ENCODE measurements at regions not wholly inside any gene's neighbourhood (a gene's known extent, or its start where the extent isn't known, plus 50 kb on each side); places are given as distances from the start of the nearest gene placed in this dataset.

DNA sequence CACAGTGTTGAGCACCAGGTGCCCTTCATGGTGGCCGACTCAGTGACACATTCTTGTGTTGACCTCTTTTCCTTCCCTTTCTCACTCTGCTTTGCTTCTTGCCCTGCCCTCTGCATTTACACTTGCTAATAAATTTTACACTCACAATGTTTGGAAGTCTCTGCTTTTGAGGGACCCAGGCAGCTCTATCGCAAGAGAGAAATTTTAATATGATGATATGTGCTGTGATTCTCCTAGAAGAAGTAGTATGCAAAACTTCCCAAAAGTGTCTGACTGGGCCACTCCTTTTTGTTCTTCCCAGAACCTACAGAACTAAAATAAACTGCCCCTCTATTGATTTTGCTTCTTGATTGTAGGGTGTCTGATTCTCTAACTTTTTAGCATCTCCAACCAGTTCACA is 135.0 kb downstream of the IRS1 start:
- TF ChIP-seq POLR2A (IDR thresholded peaks at IDR 0.05), result no peak
- TF ChIP-seq, protein P1, sequence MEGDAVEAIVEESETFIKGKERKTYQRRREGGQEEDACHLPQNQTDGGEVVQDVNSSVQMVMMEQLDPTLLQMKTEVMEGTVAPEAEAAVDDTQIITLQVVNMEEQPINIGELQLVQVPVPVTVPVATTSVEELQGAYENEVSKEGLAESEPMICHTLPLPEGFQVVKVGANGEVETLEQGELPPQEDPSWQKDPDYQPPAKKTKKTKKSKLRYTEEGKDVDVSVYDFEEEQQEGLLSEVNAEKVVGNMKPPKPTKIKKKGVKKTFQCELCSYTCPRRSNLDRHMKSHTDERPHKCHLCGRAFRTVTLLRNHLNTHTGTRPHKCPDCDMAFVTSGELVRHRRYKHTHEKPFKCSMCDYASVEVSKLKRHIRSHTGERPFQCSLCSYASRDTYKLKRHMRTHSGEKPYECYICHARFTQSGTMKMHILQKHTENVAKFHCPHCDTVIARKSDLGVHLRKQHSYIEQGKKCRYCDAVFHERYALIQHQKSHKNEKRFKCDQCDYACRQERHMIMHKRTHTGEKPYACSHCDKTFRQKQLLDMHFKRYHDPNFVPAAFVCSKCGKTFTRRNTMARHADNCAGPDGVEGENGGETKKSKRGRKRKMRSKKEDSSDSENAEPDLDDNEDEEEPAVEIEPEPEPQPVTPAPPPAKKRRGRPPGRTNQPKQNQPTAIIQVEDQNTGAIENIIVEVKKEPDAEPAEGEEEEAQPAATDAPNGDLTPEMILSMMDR (IDR thresholded peaks at IDR 0.05), result no peak
- no peaks in the 10 kb centered on the region for H3K9me3 ChIP-seq (replicated peaks in 1 of 3)
- H3K4me3 ChIP-seq, result no peak overlapping the region
- intact Hi-C loops (cut with DNase I), result loop anchor here in 1 of 2 donors (10.0 kb wide), 1 partner anchor 130 kb away; the partner anchor contains the start of gene IRS1
- WGBS, 4 donors, result 70 to 80% (median 75%) methylated on average over 2 of the region's 2 CpGs
- no peak for DNase-seq
- no peak overlapping the region for H3K27ac ChIP-seq
- H3K27me3 ChIP-seq, result no peaks in the 10 kb centered on the region
- no peaks in the 10 kb centered on the region for H3K36me3 ChIP-seq (replicated peaks in 1 of 2)
- peaks cover 11 to 13% of the 10 kb centered on the region in 2 donors for H3K4me1 ChIP-seq (replicated peaks in 1 of 2)

DNA sequence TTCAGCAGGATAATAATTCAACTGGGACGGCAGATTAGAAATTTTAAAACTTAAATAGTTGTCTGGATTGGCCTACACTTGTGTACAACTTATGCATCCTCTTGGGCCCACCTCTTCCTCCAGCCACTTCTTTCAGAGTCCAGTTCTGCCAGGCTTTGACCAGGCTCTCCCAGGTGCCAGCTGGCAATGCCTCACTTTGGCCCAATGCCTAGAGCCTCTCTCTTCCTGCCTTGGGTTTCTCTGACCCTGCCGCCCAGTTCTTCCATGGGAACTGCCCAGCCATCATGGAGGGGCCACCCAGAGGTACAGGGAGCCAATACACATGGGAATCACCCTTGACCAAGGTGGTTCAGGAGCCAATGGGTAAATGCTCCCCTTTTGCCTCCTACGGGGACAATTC is 135.5 kb downstream of the IRS1 start:
- Histone ChIP-seq H3K36me3 (replicated peaks in 1 of 2) (no peaks in the 10 kb centered on the region), H3K27me3 (no peaks in the 10 kb centered on the region), H3K4me1 (replicated peaks in 1 of 2) (peaks cover 11 to 13% of the 10 kb centered on the region in 2 donors), H3K4me3 (no peak overlapping the region), H3K27ac (no peak overlapping the region), H3K9me3 (replicated peaks in 1 of 3) (no peaks in the 10 kb centered on the region)
- TF ChIP-seq, protein P1 (IDR thresholded peaks at IDR 0.05), result no peak
- no peak for TF ChIP-seq POLR2A (IDR thresholded peaks at IDR 0.05)
- DNase-seq, result peak; percentile 59 to 76 (median 70)
- intact Hi-C loops (cut with DNase I), result loop anchor here in 1 of 2 donors (10.0 kb wide), 1 partner anchor 131 kb away; the partner anchor contains the start of gene IRS1
- WGBS, 4 donors, result 13 to 57% (median 47%) methylated on average over 3 of the region's 3 CpGs

DNA sequence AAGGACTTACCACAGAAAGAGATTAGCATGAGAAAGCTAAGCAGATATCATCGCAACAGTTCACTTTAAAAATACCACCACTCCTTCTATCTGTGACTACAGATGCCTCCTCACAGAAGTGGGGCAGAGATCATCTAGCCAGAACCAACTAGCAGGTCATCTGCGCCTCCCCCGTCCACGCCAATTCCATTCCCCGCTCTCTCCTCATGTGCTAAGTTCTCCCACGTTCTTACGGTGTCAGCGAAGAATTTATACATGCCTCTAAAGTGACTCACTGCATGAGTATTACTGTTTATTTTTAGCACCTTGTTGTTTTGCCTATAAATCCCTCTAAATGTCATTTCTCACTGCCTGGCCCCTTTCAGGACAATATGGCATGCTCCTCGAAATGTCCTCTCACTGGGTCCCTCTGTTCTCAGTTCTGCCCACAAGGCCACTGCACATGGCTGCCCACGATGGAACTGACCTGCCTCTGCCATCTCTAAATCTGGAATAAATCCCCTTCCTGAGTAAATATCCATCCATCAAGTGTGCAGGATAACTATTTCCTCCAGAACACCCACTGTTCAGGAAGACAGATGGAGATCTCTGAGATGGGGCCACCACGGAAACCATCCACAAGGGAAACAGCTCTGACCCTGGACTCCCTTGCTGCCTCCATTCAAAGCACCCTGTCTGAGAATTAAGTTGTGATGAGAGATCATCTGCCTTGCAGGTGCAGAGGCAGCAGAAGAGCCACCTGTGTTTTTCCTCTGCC is 137.7 kb downstream of the IRS1 start:
- TF ChIP-seq POLR2A (IDR thresholded peaks at IDR 0.05), result no peak
- TF ChIP-seq, protein P1 (IDR thresholded peaks at IDR 0.05), result no peak
- peaks cover 11 to 13% of the 10 kb centered on the region in 2 donors for H3K4me1 ChIP-seq (replicated peaks in 1 of 2)
- WGBS, 4 donors, result 48 to 53% (median 52%) methylated on average over 11 of the region's 11 CpGs
- H3K9me3 ChIP-seq (replicated peaks in 1 of 3), result no peaks in the 10 kb centered on the region
- DNase-seq, result peak in 6 of 7 donors; percentile 33 to 75 (median 50)
- intact Hi-C loops (cut with DNase I), result loop anchor here in 1 of 2 donors (10.0 kb wide), 1 partner anchor 133 kb away; the partner anchor contains the start of gene IRS1
- H3K27me3 ChIP-seq, result no peaks in the 10 kb centered on the region
- H3K36me3 ChIP-seq (replicated peaks in 1 of 2), result no peaks in the 10 kb centered on the region
- H3K27ac ChIP-seq, result peak overlapping the region in 1 of 5 donors; percentile 61
- no peak overlapping the region for H3K4me3 ChIP-seq

DNA sequence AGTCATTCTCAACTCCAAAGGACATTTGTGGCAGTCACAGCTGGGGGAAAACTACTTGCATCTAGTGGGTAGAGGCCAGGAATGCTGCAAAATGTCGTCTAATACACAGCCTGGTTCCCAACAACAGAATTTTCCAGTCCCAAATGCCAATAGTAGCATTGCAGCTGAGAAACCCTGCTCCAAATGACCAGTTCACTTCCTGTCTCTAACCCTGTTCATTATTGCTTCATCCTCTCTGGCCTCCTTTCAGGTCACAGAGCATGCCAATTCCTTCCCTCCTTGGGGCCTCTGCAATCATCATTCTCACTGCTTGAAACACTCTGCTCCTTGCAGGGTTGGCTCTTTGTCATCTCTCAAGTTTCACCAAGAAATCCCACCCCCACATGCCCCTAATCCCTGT is 139.1 kb downstream of the IRS1 start:
- WGBS, 4 donors, result 33 to 50% (median 44%) methylated on average over 1 of the region's 1 CpG
- H3K27me3 ChIP-seq, result no peaks in the 10 kb centered on the region
- no peaks in the 10 kb centered on the region for H3K9me3 ChIP-seq (replicated peaks in 1 of 3)
- peak overlapping the region in 4 of 5 donors; percentile 54 to 86 (median 69) for H3K27ac ChIP-seq
- H3K4me1 ChIP-seq (replicated peaks in 1 of 2), result peaks cover 11 to 13% of the 10 kb centered on the region in 2 donors
- peak; percentile 39 to 85 (median 71) for DNase-seq
- TF ChIP-seq, protein P1 (IDR thresholded peaks at IDR 0.05), result no peak
- no peak for TF ChIP-seq POLR2A (IDR thresholded peaks at IDR 0.05)
- H3K4me3 ChIP-seq, result no peak overlapping the region
- H3K36me3 ChIP-seq (replicated peaks in 1 of 2), result no peaks in the 10 kb centered on the region
- intact Hi-C loops (cut with DNase I), result loop anchor here in 1 of 2 donors (10.0 kb wide), 1 partner anchor 134 kb away; the partner anchor contains the start of gene IRS1
